ENCODE measurements at regions not wholly inside any gene's neighbourhood (a gene's known extent, or its start where the extent isn't known, plus 50 kb on each side); places are given as distances from the start of the nearest gene placed in this dataset.

DNA sequence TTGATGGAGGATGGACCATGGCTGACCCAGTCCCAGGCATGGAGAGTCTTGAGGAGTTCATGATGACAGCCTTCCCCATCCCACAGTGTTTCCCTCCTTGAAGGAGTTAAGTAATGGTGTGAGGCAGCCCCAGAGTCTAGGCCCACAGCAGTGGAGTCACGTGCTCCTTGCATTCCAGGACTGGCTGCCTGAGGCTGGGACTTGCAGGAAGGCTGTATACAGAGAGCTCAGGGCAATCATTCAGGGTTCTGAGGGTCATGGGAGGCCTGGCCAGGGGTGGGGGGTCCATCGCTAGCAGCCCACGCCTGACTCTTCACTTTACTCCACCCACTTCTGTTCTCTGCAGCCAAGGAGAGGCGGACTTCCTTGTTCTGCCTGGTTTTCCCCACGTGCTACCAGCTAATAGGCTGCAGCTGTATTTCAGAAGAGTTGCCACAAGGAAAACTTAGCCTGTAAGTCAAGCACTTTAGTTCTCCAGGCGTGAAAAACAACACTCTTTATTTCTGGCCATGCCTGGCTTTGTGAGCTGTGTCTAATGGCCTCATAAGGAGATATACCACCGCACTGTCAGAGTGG, 272.5 kb downstream of the DHX35 start:
- no peak for DNase-seq (ENCODE audit: insufficient read length, low spot score, missing footprints)
- TF ChIP-seq, protein P1, sequence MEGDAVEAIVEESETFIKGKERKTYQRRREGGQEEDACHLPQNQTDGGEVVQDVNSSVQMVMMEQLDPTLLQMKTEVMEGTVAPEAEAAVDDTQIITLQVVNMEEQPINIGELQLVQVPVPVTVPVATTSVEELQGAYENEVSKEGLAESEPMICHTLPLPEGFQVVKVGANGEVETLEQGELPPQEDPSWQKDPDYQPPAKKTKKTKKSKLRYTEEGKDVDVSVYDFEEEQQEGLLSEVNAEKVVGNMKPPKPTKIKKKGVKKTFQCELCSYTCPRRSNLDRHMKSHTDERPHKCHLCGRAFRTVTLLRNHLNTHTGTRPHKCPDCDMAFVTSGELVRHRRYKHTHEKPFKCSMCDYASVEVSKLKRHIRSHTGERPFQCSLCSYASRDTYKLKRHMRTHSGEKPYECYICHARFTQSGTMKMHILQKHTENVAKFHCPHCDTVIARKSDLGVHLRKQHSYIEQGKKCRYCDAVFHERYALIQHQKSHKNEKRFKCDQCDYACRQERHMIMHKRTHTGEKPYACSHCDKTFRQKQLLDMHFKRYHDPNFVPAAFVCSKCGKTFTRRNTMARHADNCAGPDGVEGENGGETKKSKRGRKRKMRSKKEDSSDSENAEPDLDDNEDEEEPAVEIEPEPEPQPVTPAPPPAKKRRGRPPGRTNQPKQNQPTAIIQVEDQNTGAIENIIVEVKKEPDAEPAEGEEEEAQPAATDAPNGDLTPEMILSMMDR (IDR thresholded peaks at IDR 0.05; ENCODE audit: extremely low read depth, low read depth, low read length), result no peak

DNA sequence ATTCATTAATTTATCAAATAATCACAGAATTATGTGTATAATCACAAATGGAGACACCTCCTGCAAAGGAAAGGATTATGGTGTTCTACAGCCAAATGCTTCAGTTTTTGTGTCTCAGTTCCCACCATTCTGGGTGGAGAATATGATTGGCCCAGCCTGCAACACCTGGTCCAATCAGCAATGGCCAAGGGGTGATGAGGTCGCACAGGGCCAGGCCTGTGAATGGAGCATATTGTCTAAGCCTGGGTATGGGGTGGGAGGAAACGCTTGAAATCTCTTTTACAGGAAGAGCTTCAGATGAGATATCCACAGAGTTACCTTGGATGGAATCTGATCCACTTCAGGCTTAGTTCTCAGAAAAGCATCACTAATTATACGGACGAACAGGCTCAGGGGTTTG, 271.6 kb downstream of the DHX35 start:
- Histone ChIP-seq H3K4me2 (ENCODE audit: insufficient read depth, low read length) (no peak overlapping the region), H3K9me3 (ENCODE audit: low read depth, low read length) (no peaks in the 10 kb centered on the region), H3K79me2 (ENCODE audit: insufficient read depth, low read length) (no peaks in the 10 kb centered on the region), H2AFZ (ENCODE audit: low read length) (no peak overlapping the region), H3K27me3 (ENCODE audit: insufficient read depth, low read length) (no peaks in the 10 kb centered on the region), H3K4me3 (ENCODE audit: insufficient read depth, low read length) (no peak overlapping the region), H3K27ac (ENCODE audit: low read depth, low read length) (no peak overlapping the region), H4K20me1 (ENCODE audit: insufficient read depth, low read length) (no peaks in the 10 kb centered on the region), H3K4me1 (ENCODE audit: insufficient read depth, low read length) (no peaks in the 10 kb centered on the region), H3K36me3 (ENCODE audit: insufficient read depth, low read length) (no peaks in the 10 kb centered on the region)
- DNase-seq (ENCODE audit: insufficient read length, low spot score, missing footprints), result no peak
- TF ChIP-seq, protein P1 (IDR thresholded peaks at IDR 0.05; ENCODE audit: extremely low read depth, low read depth, low read length), result no peak

More for the DNA sequence above, 272.5 kb downstream of the DHX35 start:
- H4K20me1 ChIP-seq (ENCODE audit: insufficient read depth, low read length), result no peaks in the 10 kb centered on the region
- no peak overlapping the region for H3K4me2 ChIP-seq (ENCODE audit: insufficient read depth, low read length)
- no peaks in the 10 kb centered on the region for H3K79me2 ChIP-seq (ENCODE audit: insufficient read depth, low read length)
- no peak overlapping the region for H2AFZ ChIP-seq (ENCODE audit: low read length)
- H3K27ac ChIP-seq (ENCODE audit: low read depth, low read length), result no peak overlapping the region
- no peak overlapping the region for H3K4me3 ChIP-seq (ENCODE audit: insufficient read depth, low read length)
- no peaks in the 10 kb centered on the region for H3K9me3 ChIP-seq (ENCODE audit: low read depth, low read length)
- no peaks in the 10 kb centered on the region for H3K27me3 ChIP-seq (ENCODE audit: insufficient read depth, low read length)
- H3K36me3 ChIP-seq (ENCODE audit: insufficient read depth, low read length), result no peaks in the 10 kb centered on the region
- H3K4me1 ChIP-seq (ENCODE audit: insufficient read depth, low read length), result no peaks in the 10 kb centered on the region

DNA sequence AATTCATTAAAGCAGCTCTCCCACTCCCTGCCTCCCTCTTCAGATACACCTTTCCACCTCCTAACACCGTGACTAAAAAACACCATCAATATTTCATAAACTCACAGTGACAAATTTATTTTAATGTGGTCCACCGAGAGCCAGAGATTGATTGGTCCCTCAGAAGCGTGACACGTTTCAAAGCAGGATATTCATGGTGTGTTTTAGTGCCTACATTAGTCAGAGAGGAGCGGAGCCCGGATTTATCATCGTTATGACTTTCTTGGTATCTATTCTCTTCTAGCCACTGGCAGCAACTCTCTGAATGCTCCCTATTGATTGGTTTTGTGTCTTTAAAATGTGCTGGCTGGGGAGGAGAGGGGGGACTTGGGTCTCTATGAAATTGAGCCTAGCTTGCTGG, 265.3 kb downstream of the DHX35 start:
- TF ChIP-seq, protein P1 (IDR thresholded peaks at IDR 0.05; ENCODE audit: extremely low read depth, low read depth, low read length), result no peak
- DNase-seq (ENCODE audit: insufficient read length, low spot score, missing footprints), result no peak
- H2AFZ ChIP-seq (ENCODE audit: low read length), result no peak overlapping the region
- H3K4me1 ChIP-seq (ENCODE audit: insufficient read depth, low read length), result no peaks in the 10 kb centered on the region
- H3K4me3 ChIP-seq (ENCODE audit: insufficient read depth, low read length), result no peak overlapping the region
- no peaks in the 10 kb centered on the region for H3K36me3 ChIP-seq (ENCODE audit: insufficient read depth, low read length)
- no peaks in the 10 kb centered on the region for H3K79me2 ChIP-seq (ENCODE audit: insufficient read depth, low read length)
- H3K4me2 ChIP-seq (ENCODE audit: insufficient read depth, low read length), result no peak overlapping the region
- no peaks in the 10 kb centered on the region for H4K20me1 ChIP-seq (ENCODE audit: insufficient read depth, low read length)
- no peaks in the 10 kb centered on the region for H3K9me3 ChIP-seq (ENCODE audit: low read depth, low read length)
- no peak overlapping the region for H3K27ac ChIP-seq (ENCODE audit: low read depth, low read length)
- H3K27me3 ChIP-seq (ENCODE audit: insufficient read depth, low read length), result no peaks in the 10 kb centered on the region

DNA sequence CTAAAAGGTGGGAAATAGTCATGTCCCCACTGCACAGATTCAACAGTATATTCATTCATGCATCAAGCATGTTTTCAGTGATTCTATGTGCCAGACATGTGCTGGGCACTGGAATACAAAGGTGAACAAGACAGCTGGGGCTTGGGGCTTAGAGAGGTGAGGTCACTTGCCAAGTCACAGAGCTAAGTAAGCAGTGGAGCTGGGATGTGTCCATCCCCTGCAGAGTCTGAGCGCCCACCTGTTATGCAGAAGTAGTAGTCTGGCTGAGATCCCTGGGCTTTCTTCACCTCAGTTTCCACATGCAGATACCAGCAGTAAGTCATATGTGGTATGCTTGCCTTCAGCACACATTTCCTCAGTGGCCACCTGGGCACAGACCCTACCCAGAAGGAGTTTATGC, 263.8 kb downstream of the DHX35 start:
- Histone ChIP-seq H3K27ac (ENCODE audit: low read depth, low read length) (no peak overlapping the region), H3K36me3 (ENCODE audit: insufficient read depth, low read length) (no peaks in the 10 kb centered on the region), H3K4me3 (ENCODE audit: insufficient read depth, low read length) (no peak overlapping the region), H3K4me1 (ENCODE audit: insufficient read depth, low read length) (no peaks in the 10 kb centered on the region), H3K27me3 (ENCODE audit: insufficient read depth, low read length) (no peaks in the 10 kb centered on the region), H3K4me2 (ENCODE audit: insufficient read depth, low read length) (no peak overlapping the region), H4K20me1 (ENCODE audit: insufficient read depth, low read length) (no peaks in the 10 kb centered on the region), H3K9me3 (ENCODE audit: low read depth, low read length) (no peaks in the 10 kb centered on the region), H3K79me2 (ENCODE audit: insufficient read depth, low read length) (no peaks in the 10 kb centered on the region), H2AFZ (ENCODE audit: low read length) (no peak overlapping the region)
- no peak for DNase-seq (ENCODE audit: insufficient read length, low spot score, missing footprints)
- TF ChIP-seq, protein P1 (IDR thresholded peaks at IDR 0.05; ENCODE audit: extremely low read depth, low read depth, low read length), result no peak
